ENCODE measurements at regions not wholly inside any gene's neighbourhood (a gene's known extent, or its start where the extent isn't known, plus 50 kb on each side); places are given as distances from the start of the nearest gene placed in this dataset.
"Not testable (repeated sequence)": the region's sequence is repeated elsewhere in the genome, so short reads cannot be mapped to it uniquely, and the experiment has no call there.

- DNase-seq (ENCODE audit: low read depth), result no peak
- TF ChIP-seq, protein P1, sequence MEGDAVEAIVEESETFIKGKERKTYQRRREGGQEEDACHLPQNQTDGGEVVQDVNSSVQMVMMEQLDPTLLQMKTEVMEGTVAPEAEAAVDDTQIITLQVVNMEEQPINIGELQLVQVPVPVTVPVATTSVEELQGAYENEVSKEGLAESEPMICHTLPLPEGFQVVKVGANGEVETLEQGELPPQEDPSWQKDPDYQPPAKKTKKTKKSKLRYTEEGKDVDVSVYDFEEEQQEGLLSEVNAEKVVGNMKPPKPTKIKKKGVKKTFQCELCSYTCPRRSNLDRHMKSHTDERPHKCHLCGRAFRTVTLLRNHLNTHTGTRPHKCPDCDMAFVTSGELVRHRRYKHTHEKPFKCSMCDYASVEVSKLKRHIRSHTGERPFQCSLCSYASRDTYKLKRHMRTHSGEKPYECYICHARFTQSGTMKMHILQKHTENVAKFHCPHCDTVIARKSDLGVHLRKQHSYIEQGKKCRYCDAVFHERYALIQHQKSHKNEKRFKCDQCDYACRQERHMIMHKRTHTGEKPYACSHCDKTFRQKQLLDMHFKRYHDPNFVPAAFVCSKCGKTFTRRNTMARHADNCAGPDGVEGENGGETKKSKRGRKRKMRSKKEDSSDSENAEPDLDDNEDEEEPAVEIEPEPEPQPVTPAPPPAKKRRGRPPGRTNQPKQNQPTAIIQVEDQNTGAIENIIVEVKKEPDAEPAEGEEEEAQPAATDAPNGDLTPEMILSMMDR (IDR thresholded peaks at IDR 0.05; ENCODE audit: low read length, missing control alignments), result no peak
- no peak overlapping the region for H3K4me3 ChIP-seq (replicated peaks; ENCODE audit: low read depth, low read length)
Observed at GRCh38 chr13:88823114-88823513, 1151.9 kb downstream of the SLITRK5 start.

- no peak for DNase-seq (ENCODE audit: low read depth)
- TF ChIP-seq, protein P1 (IDR thresholded peaks at IDR 0.05; ENCODE audit: low read length, missing control alignments), result no peak
- H3K4me3 ChIP-seq (replicated peaks; ENCODE audit: low read depth, low read length), result no peak overlapping the region
Observed at GRCh38 chr13:88824218-88824617, 1153.0 kb downstream of the SLITRK5 start.

DNA sequence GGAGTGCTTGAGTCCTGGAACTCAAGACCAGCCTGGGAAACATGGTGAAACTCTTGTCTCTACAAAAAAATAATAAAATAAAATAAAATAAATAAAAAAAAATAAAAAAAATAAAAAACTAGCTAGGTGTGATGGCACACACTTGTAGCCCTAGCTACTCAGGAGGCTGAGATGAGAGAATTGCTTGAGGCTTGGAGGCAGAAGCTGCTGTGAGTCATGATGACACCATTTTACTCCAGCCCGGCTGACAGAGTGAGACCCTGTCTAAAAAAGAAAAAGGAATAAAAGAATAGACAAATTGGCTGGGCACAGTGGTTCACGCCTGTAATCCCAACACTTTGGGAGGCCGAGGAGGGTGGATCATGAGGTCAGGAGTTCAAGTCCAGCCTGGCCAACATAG lies 1168.9 kb downstream of the SLITRK5 start:
- no peak for DNase-seq (ENCODE audit: low read depth)
- TF ChIP-seq, protein P1 (IDR thresholded peaks at IDR 0.05; ENCODE audit: low read length, missing control alignments), result no peak
- H3K4me3 ChIP-seq (replicated peaks; ENCODE audit: low read depth, low read length), result no peak overlapping the region

DNA sequence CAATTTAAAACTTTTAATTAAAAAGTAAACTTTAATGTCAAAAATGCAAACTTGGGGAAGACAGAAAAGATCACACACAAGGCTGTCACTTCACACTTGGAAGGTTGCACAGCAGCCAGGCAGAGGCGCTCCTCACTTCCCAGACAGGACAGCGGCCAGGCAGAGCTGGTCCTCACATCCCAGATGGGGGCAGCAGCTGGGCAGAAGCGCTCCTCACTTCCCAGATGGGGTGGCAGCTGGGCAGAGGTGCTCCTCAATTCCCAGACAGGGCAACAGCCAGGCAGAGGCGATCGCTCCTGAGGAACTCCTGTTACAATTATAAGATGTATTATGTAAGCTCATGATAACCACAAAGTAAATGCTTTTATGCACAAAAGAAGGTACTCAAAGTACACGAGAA lies 1181.1 kb downstream of the SLITRK5 start:
- DNase-seq (ENCODE audit: low read depth); H3K4me3 ChIP-seq (replicated peaks; ENCODE audit: low read depth, low read length): not testable (repeated sequence)

GRCh38 chr13:88857256-88857655 lies 1186.1 kb downstream of the SLITRK5 start:
- H3K4me3 ChIP-seq (replicated peaks; ENCODE audit: low read depth, low read length), result no peak overlapping the region
- DNase-seq (ENCODE audit: low read depth), result no peak
- TF ChIP-seq, protein P1 (IDR thresholded peaks at IDR 0.05; ENCODE audit: low read length, missing control alignments), result no peak

GRCh38 chr13:88862095-88862620 lies 1191.0 kb downstream of the SLITRK5 start:
- TF ChIP-seq, protein P1 (IDR thresholded peaks at IDR 0.05; ENCODE audit: low read length, missing control alignments), result no peak
- no peak overlapping the region for H3K4me3 ChIP-seq (replicated peaks; ENCODE audit: low read depth, low read length)
- no peak for DNase-seq (ENCODE audit: low read depth)

DNA sequence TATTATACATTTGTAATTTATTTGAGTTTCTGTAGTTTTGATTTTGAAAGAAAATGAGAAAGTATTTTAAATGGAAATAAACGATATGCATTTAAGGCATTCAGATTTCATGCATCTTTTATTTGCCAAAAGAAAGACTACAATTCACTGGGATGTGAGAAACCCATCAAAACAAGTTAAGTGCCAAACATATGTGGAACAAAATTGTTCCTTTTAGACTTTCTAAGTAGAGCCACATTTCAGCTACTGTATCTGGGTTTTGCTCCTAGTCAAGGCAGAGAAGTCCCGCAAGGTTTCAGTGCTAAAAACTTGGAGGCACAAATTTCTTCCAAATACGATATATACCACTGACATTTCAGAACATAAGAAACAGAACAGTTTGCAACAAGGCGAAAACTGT lies 1191.9 kb downstream of the SLITRK5 start:
- TF ChIP-seq, protein P1 (IDR thresholded peaks at IDR 0.05; ENCODE audit: low read length, missing control alignments), result no peak
- DNase-seq (ENCODE audit: low read depth), result no peak
- H3K4me3 ChIP-seq (replicated peaks; ENCODE audit: low read depth, low read length), result no peak overlapping the region
